ENCODE measurements at regions not wholly inside any gene's neighbourhood (a gene's known extent, or its start where the extent isn't known, plus 50 kb on each side); places are given as distances from the start of the nearest gene placed in this dataset.

DNA sequence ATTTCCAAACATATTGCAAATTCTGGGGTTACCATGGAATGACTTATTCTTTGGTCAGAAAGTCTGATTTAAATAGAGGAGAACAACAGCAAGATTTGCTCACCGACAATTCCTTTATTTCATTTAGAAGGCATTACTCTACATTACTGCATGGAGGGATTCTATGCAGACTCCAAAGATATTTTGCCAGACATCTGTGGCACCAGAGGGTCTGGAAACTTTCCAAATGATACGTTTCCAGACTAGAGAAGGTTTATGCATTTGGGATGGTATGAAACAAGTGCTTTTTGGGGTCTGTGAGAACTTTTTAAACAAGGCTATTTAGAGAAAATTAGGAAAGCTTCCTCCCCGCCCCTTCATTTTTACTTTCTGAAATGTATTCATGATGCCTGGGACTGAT is 125.3 kb downstream of the SAMD9 start:
- TF ChIP-seq, protein P1, sequence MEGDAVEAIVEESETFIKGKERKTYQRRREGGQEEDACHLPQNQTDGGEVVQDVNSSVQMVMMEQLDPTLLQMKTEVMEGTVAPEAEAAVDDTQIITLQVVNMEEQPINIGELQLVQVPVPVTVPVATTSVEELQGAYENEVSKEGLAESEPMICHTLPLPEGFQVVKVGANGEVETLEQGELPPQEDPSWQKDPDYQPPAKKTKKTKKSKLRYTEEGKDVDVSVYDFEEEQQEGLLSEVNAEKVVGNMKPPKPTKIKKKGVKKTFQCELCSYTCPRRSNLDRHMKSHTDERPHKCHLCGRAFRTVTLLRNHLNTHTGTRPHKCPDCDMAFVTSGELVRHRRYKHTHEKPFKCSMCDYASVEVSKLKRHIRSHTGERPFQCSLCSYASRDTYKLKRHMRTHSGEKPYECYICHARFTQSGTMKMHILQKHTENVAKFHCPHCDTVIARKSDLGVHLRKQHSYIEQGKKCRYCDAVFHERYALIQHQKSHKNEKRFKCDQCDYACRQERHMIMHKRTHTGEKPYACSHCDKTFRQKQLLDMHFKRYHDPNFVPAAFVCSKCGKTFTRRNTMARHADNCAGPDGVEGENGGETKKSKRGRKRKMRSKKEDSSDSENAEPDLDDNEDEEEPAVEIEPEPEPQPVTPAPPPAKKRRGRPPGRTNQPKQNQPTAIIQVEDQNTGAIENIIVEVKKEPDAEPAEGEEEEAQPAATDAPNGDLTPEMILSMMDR (IDR thresholded peaks at IDR 0.05), result no peak
- TF ChIP-seq POLR2A (IDR thresholded peaks at IDR 0.05), result no peak
